Hepatocyte (in vitro differentiated cells): ENCODE measurements at regions not wholly inside any gene's neighbourhood (a gene's known extent, or its start where the extent isn't known, plus 50 kb on each side); places are given as distances from the start of the nearest gene placed in this dataset.

Experiments used
- DNase-seq: peaks from one replicate; pipeline ENCODE4 v3.0.0-alpha.2; 2016; ENCODE audit warnings: low spot score
- H2AFZ ChIP-seq: fragments of 200-600 bp; sonication (generic); 2 replicates; pipeline ENCODE4 v1.6.0; 2016; ENCODE audit warnings: antibody characterized with exemption, mild to moderate bottlenecking
- H3K27ac ChIP-seq: fragments of 200-600 bp; sonication (generic); 2 replicates; pipeline ENCODE4 v1.5.1; 2016; ENCODE audit warnings: mild to moderate bottlenecking
- H3K27me3 ChIP-seq: fragments of 200-600 bp; sonication (generic); 2 replicates; pipeline ENCODE4 v1.6.1; 2016
- H3K36me3 ChIP-seq: fragments of 200-600 bp; sonication (generic); replicated peaks from 2 replicates; pipeline ENCODE4 v1.5.1; 2016; ENCODE audit warnings: low read depth; ENCODE audit not compliant: insufficient read depth
- H3K4me1 ChIP-seq: fragments of 200-600 bp; sonication (generic); 2 replicates; pipeline ENCODE4 v1.5.1; 2016; ENCODE audit warnings: mild to moderate bottlenecking, moderate library complexity; ENCODE audit not compliant: insufficient read depth
- H3K4me2 ChIP-seq: fragments of 200-600 bp; sonication (generic); 2 replicates; pipeline ENCODE4 v1.6.0; 2016
- H3K4me3 ChIP-seq: fragments of 200-600 bp; sonication (generic); 2 replicates; pipeline ENCODE4 v1.5.1; 2016; ENCODE audit warnings: mild to moderate bottlenecking
- H3K79me2 ChIP-seq: fragments of 200-600 bp; sonication (generic); 2 replicates; pipeline ENCODE4 v1.6.0; 2017; ENCODE audit warnings: mild to moderate bottlenecking
- H3K9me2 ChIP-seq: fragments of 200-600 bp; sonication (generic); replicated peaks from 2 replicates; pipeline ENCODE4 v1.6.0; 2017; ENCODE audit warnings: mild to moderate bottlenecking; ENCODE audit not compliant: insufficient read depth
- H3K9me3 ChIP-seq: fragments of 200-600 bp; sonication (generic); 2 replicates; pipeline ENCODE4 v1.5.1; 2016; ENCODE audit warnings: low read depth, mild to moderate bottlenecking
- H4K20me1 ChIP-seq: fragments of 200-600 bp; sonication (generic); 2 replicates; pipeline ENCODE4 v1.6.0; 2016; ENCODE audit warnings: mild to moderate bottlenecking; ENCODE audit not compliant: insufficient read depth, poor library complexity, severe bottlenecking
- EZH2 ChIP-seq: fragments of 200-600 bp; sonication (generic); IDR thresholded peaks from 2 replicates; pipeline ENCODE4 v1.6.1; 2016; ENCODE audit warnings: antibody characterized with exemption, mild to moderate bottlenecking, borderline replicate concordance
- EZH2phosphoT487 ChIP-seq: fragments of 200-600 bp; sonication (generic); IDR thresholded peaks from one replicate; pipeline ENCODE4 v1.6.1; 2018; ENCODE audit warnings: antibody characterized with exemption, mild to moderate bottlenecking, low read depth, moderate library complexity; ENCODE audit not compliant: unreplicated experiment, severe bottlenecking
- WGBS: methylation state at CpG from one replicate; pipeline ENCODE4 v1.1.6; 2016; ENCODE audit warnings: low lambda C conversion rate; ENCODE audit errors: missing lambda C conversion rate; 5-methylcytosine and 5-hydroxymethylcytosine counted together
- TF ChIP-seq, protein P1 (sequence below): fragments of 200-600 bp; sonication (generic); IDR thresholded peaks from 2 replicates; pipeline ENCODE4 v1.5.1; 2016; ENCODE audit warnings: antibody characterized with exemption, mild to moderate bottlenecking; ENCODE audit not compliant: poor library complexity

DNA sequence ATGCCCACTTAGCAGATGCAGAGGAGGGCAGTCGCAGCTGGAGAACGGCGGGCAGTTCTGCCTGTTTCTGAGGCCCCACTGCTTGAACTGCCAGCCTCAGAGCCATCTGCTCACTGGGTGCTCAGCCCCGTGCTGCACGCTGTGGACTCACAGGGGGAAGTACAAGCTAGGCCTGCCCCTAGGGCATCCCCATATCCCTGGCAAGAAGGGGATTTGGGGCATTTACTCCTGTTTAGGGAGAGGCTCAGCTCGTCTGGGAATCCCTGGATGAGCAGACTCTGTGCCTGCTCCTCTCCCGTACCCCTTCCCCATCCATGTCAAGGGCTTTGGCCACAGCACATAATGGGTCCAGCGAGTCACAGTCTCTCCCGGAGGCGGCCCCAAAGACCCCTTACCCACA lies 169.8 kb upstream of the PKDCC start:
- Histone ChIP-seq H3K9me2 (no peaks in the 10 kb centered on the region), H3K4me1 (peaks cover 33% of the 10 kb centered on the region), H3K4me2 (no peak overlapping the region), H4K20me1 (no peaks in the 10 kb centered on the region), H3K36me3 (no peaks in the 10 kb centered on the region), H3K79me2 (no peaks in the 10 kb centered on the region), H3K9me3 (no peaks in the 10 kb centered on the region), H3K27ac (no peak overlapping the region), H2AFZ (no peak overlapping the region), H3K27me3 (no peaks in the 10 kb centered on the region), H3K4me3 (no peak overlapping the region)
- 94% methylated on average over 10 of the region's 10 CpGs for WGBS
- DNase-seq, result no peak
- TF ChIP-seq EZH2 (no peak), EZH2phosphoT487 (no peak)
- TF ChIP-seq, protein P1, sequence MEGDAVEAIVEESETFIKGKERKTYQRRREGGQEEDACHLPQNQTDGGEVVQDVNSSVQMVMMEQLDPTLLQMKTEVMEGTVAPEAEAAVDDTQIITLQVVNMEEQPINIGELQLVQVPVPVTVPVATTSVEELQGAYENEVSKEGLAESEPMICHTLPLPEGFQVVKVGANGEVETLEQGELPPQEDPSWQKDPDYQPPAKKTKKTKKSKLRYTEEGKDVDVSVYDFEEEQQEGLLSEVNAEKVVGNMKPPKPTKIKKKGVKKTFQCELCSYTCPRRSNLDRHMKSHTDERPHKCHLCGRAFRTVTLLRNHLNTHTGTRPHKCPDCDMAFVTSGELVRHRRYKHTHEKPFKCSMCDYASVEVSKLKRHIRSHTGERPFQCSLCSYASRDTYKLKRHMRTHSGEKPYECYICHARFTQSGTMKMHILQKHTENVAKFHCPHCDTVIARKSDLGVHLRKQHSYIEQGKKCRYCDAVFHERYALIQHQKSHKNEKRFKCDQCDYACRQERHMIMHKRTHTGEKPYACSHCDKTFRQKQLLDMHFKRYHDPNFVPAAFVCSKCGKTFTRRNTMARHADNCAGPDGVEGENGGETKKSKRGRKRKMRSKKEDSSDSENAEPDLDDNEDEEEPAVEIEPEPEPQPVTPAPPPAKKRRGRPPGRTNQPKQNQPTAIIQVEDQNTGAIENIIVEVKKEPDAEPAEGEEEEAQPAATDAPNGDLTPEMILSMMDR, result no peak

DNA sequence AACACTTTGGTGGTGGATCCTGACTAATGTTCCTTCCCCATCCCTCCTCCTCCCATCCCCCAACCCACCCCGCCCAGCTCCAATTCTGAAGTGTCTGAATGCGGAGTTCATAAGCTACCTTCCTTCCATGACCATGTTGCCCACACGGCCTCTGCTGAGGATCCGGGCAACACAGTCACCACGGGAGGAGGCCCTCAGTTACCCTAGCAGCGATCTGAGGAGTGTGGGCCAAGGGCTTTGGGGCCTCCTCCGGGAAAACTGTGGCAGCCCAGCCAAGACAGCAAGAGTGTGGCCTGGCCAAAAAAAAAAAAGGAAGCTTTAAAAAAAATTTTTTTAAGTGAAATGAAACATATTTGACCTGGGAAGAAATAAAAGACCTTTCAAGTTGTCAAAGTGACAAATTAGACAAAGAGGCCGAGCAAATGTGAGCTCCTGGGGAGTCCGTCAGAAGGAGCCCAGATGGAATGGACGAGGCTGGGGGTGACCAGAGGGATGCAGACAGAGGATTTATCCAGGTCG lies 169.0 kb upstream of the PKDCC start:
- no peaks in the 10 kb centered on the region for H3K27me3 ChIP-seq
- 65% methylated on average over 11 of the region's 11 CpGs for WGBS

GRCh38 chr2:41879235-41879916 lies 168.4 kb upstream of the PKDCC start:
- no peaks in the 10 kb centered on the region for H3K9me2 ChIP-seq
- no peak overlapping the region for H2AFZ ChIP-seq
- H3K4me3 ChIP-seq, result no peak overlapping the region
- no peaks in the 10 kb centered on the region for H3K27me3 ChIP-seq
- DNase-seq, result no peak
- H3K36me3 ChIP-seq, result no peaks in the 10 kb centered on the region
- 40% methylated on average over 10 of the region's 10 CpGs for WGBS
- TF ChIP-seq, protein P1, result no peak
- no peak for TF ChIP-seq EZH2
- no peak for TF ChIP-seq EZH2phosphoT487
- H3K79me2 ChIP-seq, result no peaks in the 10 kb centered on the region
- no peaks in the 10 kb centered on the region for H3K9me3 ChIP-seq
- H3K4me1 ChIP-seq, result peaks cover 31% of the 10 kb centered on the region
- peak overlapping the region; percentile 19 for H3K4me2 ChIP-seq
- no peaks in the 10 kb centered on the region for H4K20me1 ChIP-seq
- peak overlapping the region; percentile 68 for H3K27ac ChIP-seq

More for the DNA sequence above, 169.0 kb upstream of the PKDCC start:
- H3K79me2 ChIP-seq, result no peaks in the 10 kb centered on the region
- peak overlapping the region; percentile 19 for H3K4me2 ChIP-seq
- H3K4me1 ChIP-seq, result peaks cover 31% of the 10 kb centered on the region
- H2AFZ ChIP-seq, result no peak overlapping the region
- no peak for TF ChIP-seq EZH2
- TF ChIP-seq EZH2phosphoT487, result no peak
- TF ChIP-seq, protein P1, result no peak
- no peaks in the 10 kb centered on the region for H3K9me2 ChIP-seq
- H4K20me1 ChIP-seq, result no peaks in the 10 kb centered on the region
- no peaks in the 10 kb centered on the region for H3K36me3 ChIP-seq
- no peaks in the 10 kb centered on the region for H3K9me3 ChIP-seq
- DNase-seq, result no peak
- no peak overlapping the region for H3K4me3 ChIP-seq
- peak overlapping the region; percentile 68 for H3K27ac ChIP-seq
